C1 segment of cervical spinal cord (tissue), 14 donors: ENCODE measurements at regions not wholly inside any gene's neighbourhood (a gene's known extent, or its start where the extent isn't known, plus 50 kb on each side); places are given as distances from the start of the nearest gene placed in this dataset.
"Not testable (repeated sequence)": the region's sequence is repeated elsewhere in the genome, so short reads cannot be mapped to it uniquely, and the experiment has no call there.

ENCODE experiments used
- DNase-seq, 14 donors: peaks; one replicate each; lab custom pipeline; 2025; lab: John Stamatoyannopoulos, UW

DNA sequence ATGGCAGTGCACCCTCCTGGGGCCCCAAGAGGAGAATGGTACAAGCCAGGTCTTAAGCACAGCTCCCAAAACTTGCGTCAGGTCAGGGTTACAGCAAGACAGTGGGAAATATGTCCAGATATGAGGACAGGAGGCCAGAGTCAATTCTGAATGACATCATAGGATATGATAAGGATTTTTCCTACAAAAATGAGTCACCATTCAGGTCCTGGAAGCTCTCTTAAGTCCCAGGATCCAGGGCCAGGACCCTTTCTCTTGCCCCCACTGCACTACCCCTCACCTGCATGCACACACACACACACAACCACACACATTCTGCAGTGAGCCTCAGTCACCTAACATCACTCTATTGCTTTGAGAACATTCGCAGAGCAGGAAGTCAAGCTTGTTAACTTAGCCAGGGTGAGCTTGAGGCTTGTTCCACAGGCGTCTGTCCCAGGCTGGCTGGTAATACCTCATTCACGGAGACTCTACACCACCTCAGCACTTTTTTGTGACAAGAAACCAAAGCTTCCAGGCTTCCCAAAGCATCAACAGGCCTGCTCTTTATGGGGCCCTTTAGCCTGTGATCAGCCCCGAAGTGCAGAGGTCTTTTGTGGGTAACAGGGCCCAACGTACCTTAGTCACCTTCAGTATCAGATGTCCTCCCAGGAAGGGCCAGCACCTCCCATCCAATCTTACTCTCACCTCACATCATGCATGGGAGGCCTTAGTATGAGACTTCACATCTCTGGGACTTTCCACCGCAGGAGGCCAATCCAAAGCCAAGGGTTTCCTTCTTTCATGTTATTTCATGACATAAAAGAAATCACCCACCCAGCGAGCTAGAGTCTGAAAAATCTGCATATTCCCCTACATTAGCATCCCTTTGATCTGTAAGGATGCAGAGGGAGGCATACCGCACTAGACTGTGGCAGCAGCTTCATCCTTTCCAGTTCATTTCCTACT is 74.0 kb upstream of the LIPC start:
- DNase-seq: no peak

DNA sequence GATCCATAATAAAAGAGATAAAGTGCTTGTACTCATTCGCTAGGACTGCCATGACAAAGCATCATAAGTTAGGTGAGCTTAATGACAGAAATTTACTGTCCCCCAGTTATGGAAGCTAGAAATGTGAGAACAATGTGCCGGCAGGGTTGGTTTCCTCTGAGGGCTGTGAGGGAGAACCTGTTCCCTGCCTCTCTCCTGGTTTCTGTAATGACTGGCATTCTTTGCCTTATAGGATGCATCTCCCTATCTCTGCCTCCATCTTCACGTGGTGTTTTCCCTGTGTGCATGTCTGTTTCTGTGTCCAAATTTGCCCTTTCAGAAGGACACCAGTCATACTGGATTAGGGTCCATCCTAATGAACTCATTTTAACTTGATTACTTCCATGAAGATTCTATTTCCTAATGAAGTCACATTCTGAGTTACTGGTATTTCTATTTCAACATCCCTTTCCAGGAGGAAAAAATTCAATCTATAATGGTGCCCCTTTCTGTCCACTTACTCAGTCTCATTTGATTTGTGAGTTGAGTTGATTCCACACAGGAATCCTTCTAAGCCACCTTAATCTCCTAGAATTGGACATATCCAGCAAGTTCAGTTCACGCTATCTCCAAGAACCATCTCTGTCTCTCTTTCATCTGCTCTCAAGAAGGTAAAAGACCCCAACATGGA is 71.2 kb upstream of the LIPC start:
- DNase-seq: no peak

DNA sequence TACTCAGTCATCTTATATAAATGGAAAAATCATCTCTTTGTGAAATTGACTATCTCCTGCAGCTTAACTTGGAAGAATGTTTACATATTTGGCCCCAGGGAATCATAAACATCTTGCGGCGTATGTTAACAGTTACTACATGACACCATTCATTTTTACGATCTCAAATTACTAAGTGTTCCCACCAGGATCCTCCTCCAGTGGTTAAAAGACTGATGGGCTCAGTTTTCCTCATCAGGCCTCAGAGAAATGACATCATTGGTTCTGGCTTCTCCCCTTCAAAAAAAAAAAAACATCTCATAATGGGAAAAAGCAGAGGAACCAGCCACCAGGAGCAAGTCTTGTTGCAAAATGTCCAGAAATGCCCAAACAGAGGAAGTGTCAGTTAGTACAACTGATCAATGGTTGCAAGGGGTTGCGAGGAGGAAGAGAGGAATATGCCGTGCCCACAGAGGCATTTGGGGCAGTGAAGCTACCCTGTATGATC is 70.5 kb upstream of the LIPC start:
- DNase-seq: no peak

- DNase-seq: no peak
Measured at GRCh38 chr15:58362262-58362922, 69.4 kb upstream of the LIPC start.

- DNase-seq: not testable (repeated sequence)
Measured at GRCh38 chr15:58363118-58363517, 68.7 kb upstream of the LIPC start.

- DNase-seq: not testable (repeated sequence)
Measured at GRCh38 chr15:58363673-58364072, 68.1 kb upstream of the LIPC start.

- DNase-seq: not testable (repeated sequence)
Measured at GRCh38 chr15:58365098-58365497, 66.7 kb upstream of the LIPC start.

DNA sequence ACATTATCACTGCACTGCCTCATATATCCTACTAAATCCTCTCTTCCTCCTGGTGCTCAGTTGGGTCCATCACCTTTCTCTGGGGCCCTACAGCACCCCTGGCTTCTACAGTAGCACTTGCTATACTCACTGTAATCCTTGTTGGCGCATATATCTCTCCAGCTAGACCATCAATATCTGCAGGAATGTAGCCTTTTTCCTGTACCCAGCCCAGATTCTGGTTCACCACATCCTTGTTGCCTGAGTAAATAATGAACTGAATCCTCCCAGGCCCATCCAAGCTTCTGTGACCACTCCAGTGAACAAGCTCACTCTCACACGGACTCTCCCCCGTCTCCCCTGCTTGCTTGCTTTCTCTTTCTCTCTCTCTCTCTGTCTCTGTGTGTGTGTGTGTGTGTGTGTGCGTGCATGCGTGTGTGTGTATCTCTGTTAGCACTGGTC is 62.5 kb upstream of the LIPC start:
- no peak for DNase-seq

DNA sequence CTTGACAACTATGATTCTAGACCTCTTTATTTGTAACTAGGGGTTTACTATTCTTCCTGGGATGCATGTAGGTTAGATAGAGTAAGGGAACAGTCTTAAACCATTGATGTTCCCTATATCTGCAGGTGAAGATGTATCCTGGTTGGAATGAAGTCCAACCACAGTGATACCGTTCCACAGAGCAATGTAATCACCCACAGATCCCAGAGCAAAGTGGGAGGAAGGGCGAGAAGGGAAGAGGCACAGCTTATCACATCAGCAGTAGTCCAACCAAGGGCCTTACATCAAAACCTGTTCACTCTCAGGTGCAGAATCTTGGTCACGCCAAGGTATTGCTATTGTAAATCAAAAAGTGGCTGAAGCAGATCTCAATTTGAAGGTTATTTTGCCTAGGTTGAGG is 61.8 kb upstream of the LIPC start:
- no peak for DNase-seq

DNA sequence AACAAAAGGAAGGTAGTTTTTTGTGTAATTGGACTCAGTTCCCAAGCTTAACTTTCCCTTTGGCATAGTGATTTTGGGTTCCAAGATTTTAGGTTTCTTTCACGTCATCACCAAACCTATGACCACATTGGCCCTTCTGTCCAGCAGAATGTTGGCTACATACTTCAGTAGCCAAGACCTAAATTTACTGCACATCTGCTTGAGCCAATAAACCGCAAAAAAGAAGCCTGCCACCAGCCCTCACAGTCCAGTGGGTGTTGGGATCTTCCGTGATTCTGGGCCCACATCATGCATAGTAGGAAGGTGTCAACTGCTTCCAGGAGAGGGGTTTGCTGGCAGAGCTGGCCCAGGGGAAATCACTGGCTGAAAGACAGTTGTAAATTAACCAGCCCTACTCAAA is 57.6 kb upstream of the LIPC start:
- no peak for DNase-seq

GRCh38 chr15:58377193-58377592 is 54.6 kb upstream of the LIPC start:
- no peak for DNase-seq

DNA sequence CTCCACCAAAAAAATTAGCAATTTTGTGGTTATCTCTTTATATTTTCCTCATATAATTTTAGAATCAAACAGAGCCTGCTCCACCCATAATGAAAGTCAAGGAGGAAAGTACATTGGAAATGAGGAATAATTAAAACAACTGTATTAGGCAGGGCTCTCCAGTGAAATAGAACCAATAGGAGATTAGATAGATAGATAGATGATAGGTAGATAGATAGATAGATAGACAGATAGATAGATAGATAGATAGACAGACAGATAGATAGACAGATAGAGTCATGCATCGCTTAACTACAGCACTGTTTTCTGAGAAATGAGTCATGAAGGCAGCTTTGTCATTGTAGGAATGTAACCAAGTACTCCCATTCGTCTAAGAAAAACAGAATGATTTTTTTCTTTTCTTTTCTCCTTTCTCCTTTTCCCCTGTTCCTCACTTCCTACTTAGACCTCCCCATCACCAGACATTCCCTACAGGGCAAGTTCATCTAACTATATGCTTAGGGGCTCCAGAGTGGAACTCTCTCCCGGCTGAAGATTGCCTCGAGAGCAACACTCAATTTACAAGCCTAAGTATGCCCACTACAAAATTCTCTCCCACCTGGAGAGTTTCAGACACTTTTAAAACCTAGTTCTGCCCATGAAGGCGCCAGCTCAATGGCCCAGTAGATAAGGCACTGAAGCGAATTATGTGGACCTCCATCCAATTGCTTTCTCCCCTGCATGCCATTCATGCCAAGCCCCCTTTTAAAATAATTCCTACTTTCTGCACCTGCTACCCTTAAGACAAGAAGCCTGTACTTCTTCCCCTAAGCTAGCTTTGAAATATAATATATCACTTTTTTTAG is 53.3 kb upstream of the LIPC start:
- DNase-seq: no peak

GRCh38 chr15:58379454-58379853 is 52.3 kb upstream of the LIPC start:
- DNase-seq: not testable (repeated sequence)

DNA sequence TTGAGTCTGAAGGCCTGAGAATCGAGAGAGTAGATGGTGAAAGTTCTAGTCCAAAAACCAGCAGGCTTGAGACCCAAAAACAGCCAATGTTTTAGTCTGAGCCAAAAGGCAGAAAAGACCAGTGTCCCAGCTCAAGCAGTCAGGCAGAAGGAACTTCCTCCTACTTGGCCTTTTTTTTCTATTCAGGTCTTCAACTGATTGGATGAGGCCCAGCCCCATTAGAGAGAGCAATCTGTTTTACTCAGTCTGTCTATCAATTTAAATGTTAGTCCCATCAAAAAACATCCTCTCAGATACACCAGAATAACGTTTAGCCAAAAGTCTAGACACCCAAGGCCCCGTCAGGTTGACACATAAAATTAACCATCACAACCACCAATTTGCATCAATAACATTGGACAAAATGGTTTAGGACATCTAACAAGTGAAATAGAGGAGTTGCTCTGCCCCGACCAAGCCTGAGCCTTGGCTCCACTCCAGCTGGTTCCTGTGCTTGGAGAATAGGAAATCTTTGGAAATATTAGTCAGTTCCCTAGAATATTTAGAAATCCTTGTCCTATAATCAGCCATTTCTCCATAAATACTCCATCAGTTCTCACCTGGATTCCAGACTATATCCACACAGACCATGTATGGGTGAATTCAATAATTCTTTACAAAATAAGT is 51.4 kb upstream of the LIPC start:
- DNase-seq: peak in 1 of 14 donors; percentile 71

- DNase-seq: no peak
Measured at GRCh38 chr15:58381697-58382096, 50.1 kb upstream of the LIPC start.
